ENCODE measurements at regions not wholly inside any gene's neighbourhood (a gene's known extent, or its start where the extent isn't known, plus 50 kb on each side); places are given as distances from the start of the nearest gene placed in this dataset.
"Not testable (repeated sequence)": the region's sequence is repeated elsewhere in the genome, so short reads cannot be mapped to it uniquely, and the experiment has no call there.

DNA sequence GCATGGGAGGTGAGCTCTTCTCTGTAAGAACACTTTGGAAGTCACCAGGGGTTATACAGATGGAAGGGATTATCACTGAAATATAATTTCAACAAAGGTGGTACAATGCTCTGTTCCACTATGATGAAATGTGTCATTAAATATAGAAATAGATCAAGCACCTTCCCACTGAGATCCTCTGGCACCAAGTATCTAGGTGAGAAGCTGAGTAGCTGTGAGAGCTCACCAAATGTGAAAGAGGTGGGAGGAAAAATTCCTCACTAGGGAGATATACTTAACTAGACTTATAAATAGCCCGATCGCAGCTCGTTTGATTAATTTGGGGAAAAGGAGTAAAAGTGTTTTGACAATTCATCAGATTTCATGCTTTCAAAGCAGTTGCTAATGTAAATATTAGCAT, 247.6 kb downstream of the SMAD2 start:
- no peak overlapping the region for H3K27ac ChIP-seq (ENCODE audit: low read depth, low read length)
- no peaks in the 10 kb centered on the region for H3K9me3 ChIP-seq (ENCODE audit: control insufficient read depth in 1 of 2, low read length in 2 of 2)
- no peaks in the 10 kb centered on the region for H3K27me3 ChIP-seq (ENCODE audit: control insufficient read depth in 1 of 2, insufficient read depth in 2 of 2, low read length in 2 of 2)
- H3K4me1 ChIP-seq (ENCODE audit: control insufficient read depth in 1 of 2, insufficient read depth in 2 of 2, low read length in 2 of 2): no peaks in the 10 kb centered on the region
- H3K9ac ChIP-seq (ENCODE audit: low read depth in 1 of 2, low read length in 2 of 2): no peak overlapping the region
- H3K4me3 ChIP-seq (ENCODE audit: low read depth in 1 of 2, low read length in 2 of 2): no peak overlapping the region
- no peaks in the 10 kb centered on the region for H3K36me3 ChIP-seq (ENCODE audit: control insufficient read depth in 1 of 2, insufficient read depth in 2 of 2, low read length in 2 of 2)

DNA sequence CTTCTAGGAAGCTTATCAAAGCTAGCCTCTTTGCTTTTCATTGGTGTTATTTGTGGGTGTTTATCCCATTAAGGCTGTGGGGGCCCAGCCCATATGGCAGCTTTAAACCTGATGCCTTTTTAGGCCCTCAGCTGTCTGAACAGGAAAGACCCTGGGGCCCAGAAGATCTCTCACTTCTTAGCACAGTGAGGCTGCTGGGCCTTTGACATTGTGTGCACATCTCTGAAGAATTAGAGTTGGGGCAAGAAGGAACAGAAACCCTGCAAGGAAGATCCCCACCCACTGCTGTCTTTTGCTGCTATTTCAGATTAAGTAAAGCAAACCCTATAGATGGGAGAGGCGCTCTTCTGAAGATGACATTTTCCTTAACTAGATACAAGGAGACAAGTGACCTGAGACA, 250.0 kb downstream of the SMAD2 start:
- Histone ChIP-seq H3K4me1 (ENCODE audit: control insufficient read depth in 1 of 2, insufficient read depth in 2 of 2, low read length in 2 of 2) (no peaks in the 10 kb centered on the region), H3K4me3 (ENCODE audit: low read depth in 1 of 2, low read length in 2 of 2) (no peak overlapping the region), H3K27me3 (ENCODE audit: control insufficient read depth in 1 of 2, insufficient read depth in 2 of 2, low read length in 2 of 2) (no peaks in the 10 kb centered on the region), H3K36me3 (ENCODE audit: control insufficient read depth in 1 of 2, insufficient read depth in 2 of 2, low read length in 2 of 2) (no peaks in the 10 kb centered on the region), H3K27ac (ENCODE audit: low read depth, low read length) (no peak overlapping the region), H3K9me3 (ENCODE audit: control insufficient read depth in 1 of 2, low read length in 2 of 2) (no peaks in the 10 kb centered on the region), H3K9ac (ENCODE audit: low read depth in 1 of 2, low read length in 2 of 2) (no peak overlapping the region)

DNA sequence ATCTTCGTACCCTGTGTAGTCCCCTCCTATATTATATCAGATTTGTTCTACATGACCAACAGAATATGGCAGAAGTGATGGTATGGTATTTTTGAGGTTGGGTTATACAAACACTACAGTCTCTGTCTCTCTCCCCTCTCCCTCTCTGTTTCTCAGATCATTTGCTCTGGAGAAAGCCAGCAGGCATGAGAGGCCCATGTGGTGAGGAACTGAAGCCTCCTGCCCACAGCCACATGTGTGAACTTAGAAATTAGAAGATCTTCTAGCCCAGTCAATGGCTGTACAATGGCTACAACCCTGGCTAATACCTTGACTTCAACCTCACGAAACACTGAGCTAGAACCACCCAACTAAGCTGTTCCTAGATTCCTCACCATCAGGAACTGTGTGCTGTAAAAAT, 250.6 kb downstream of the SMAD2 start:
- no peak overlapping the region for H3K9ac ChIP-seq (ENCODE audit: low read depth in 1 of 2, low read length in 2 of 2)
- H3K4me3 ChIP-seq (ENCODE audit: low read depth in 1 of 2, low read length in 2 of 2): no peak overlapping the region
- H3K27me3 ChIP-seq (ENCODE audit: control insufficient read depth in 1 of 2, insufficient read depth in 2 of 2, low read length in 2 of 2): no peaks in the 10 kb centered on the region
- no peak overlapping the region for H3K27ac ChIP-seq (ENCODE audit: low read depth, low read length)
- no peaks in the 10 kb centered on the region for H3K9me3 ChIP-seq (ENCODE audit: control insufficient read depth in 1 of 2, low read length in 2 of 2)
- no peaks in the 10 kb centered on the region for H3K36me3 ChIP-seq (ENCODE audit: control insufficient read depth in 1 of 2, insufficient read depth in 2 of 2, low read length in 2 of 2)
- H3K4me1 ChIP-seq (ENCODE audit: control insufficient read depth in 1 of 2, insufficient read depth in 2 of 2, low read length in 2 of 2): no peaks in the 10 kb centered on the region

DNA sequence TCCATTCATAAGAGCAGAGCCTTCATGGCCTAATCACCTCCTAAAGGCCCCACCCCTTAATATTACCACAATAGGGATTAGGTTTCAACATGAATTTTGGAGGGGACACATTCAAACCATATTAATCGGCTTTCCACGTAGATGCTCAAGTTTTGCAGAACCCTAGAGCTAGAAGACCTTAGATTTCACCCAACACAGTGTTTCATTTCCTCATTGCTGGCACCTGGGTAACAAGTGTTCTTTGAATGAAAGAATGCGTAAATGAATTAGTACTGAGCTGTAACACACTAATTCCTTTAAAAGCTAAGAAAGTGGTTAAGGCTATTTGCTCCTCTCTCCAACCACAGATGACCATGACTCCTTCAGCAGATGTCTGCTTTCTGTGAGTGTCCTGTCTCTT, 252.5 kb downstream of the SMAD2 start:
- Histone ChIP-seq H3K27me3 (ENCODE audit: control insufficient read depth in 1 of 2, insufficient read depth in 2 of 2, low read length in 2 of 2) (no peaks in the 10 kb centered on the region), H3K9ac (ENCODE audit: low read depth in 1 of 2, low read length in 2 of 2) (no peak overlapping the region), H3K9me3 (ENCODE audit: control insufficient read depth in 1 of 2, low read length in 2 of 2) (no peaks in the 10 kb centered on the region), H3K27ac (ENCODE audit: low read depth, low read length) (no peak overlapping the region), H3K36me3 (ENCODE audit: control insufficient read depth in 1 of 2, insufficient read depth in 2 of 2, low read length in 2 of 2) (no peaks in the 10 kb centered on the region), H3K4me3 (ENCODE audit: low read depth in 1 of 2, low read length in 2 of 2) (no peak overlapping the region), H3K4me1 (ENCODE audit: control insufficient read depth in 1 of 2, insufficient read depth in 2 of 2, low read length in 2 of 2) (no peaks in the 10 kb centered on the region)

DNA sequence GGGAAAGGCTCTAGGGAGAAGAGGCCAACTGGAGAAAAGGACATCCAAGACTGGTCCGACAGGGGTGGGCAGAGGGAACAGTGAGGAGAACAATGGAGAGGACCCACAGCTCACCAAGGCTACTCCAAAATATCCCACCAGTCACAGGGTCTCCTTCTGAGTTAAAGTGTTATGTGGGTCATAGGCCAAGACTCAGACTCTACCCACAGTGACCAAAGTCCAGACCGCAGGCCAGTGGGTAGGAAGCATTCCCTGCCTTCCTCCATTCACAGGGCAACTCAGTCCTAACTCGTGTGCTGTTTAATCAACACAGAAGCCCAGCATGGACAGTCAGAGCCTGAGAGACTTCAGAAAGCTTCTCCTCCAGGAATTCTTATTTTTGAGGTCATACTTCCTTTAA, 260.6 kb downstream of the SMAD2 start:
- Histone ChIP-seq H3K9ac (ENCODE audit: low read depth in 1 of 2, low read length in 2 of 2) (no peak overlapping the region), H3K4me3 (ENCODE audit: low read depth in 1 of 2, low read length in 2 of 2) (no peak overlapping the region), H3K9me3 (ENCODE audit: control insufficient read depth in 1 of 2, low read length in 2 of 2) (no peaks in the 10 kb centered on the region), H3K4me1 (ENCODE audit: control insufficient read depth in 1 of 2, insufficient read depth in 2 of 2, low read length in 2 of 2) (no peaks in the 10 kb centered on the region), H3K27ac (ENCODE audit: low read depth, low read length) (no peak overlapping the region), H3K27me3 (ENCODE audit: control insufficient read depth in 1 of 2, insufficient read depth in 2 of 2, low read length in 2 of 2) (no peaks in the 10 kb centered on the region), H3K36me3 (ENCODE audit: control insufficient read depth in 1 of 2, insufficient read depth in 2 of 2, low read length in 2 of 2) (no peaks in the 10 kb centered on the region)

DNA sequence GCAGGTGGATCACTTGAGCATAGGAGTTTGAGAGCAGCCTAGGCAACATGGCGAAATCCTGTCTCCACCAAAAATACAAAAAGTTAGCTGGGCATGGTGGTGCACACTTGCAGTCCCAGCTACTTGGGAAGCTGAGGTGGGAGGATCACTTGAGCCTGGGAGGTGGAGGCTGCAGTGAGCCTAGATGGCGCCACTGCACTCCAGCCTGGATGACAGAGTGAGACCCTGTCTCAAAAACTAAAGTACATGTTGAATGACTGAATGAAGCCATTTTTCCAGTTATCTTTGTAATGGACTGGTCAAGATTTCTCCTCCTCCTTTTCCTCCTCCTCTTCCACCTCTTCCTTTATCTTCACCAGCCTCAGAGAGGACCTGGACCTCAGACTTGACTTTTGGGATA, 272.0 kb downstream of the SMAD2 start:
- H3K27ac ChIP-seq (ENCODE audit: low read depth, low read length): no peak overlapping the region
- H3K9me3 ChIP-seq (ENCODE audit: control insufficient read depth in 1 of 2, low read length in 2 of 2): no peaks in the 10 kb centered on the region

DNA sequence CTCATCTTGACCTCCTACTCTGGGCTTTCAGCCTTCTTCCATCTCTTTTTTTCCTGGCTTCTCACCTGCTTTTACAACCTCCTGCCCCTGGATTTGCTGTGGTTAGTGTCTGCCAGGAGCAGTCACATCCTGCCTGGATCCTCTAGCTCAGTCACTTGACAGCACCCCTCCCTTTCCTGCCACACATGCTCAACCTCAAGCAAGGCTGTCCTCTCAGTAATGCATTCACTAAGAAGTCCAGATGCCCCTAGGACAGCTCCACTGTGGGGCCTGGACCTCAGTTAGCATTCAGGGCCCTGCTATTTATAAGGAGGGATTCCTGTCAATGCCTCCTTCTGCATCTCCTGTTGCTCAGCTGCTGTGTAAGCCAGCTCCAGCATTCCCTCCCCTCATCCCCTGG, 275.5 kb downstream of the SMAD2 start:
- Histone ChIP-seq H3K27ac (ENCODE audit: low read depth, low read length) (no peak overlapping the region), H3K9ac (ENCODE audit: low read depth in 1 of 2, low read length in 2 of 2) (no peak overlapping the region), H3K4me3 (ENCODE audit: low read depth in 1 of 2, low read length in 2 of 2) (no peak overlapping the region), H3K27me3 (ENCODE audit: control insufficient read depth in 1 of 2, insufficient read depth in 2 of 2, low read length in 2 of 2) (no peaks in the 10 kb centered on the region), H3K36me3 (ENCODE audit: control insufficient read depth in 1 of 2, insufficient read depth in 2 of 2, low read length in 2 of 2) (no peaks in the 10 kb centered on the region), H3K9me3 (ENCODE audit: control insufficient read depth in 1 of 2, low read length in 2 of 2) (no peaks in the 10 kb centered on the region), H3K4me1 (ENCODE audit: control insufficient read depth in 1 of 2, insufficient read depth in 2 of 2, low read length in 2 of 2) (no peaks in the 10 kb centered on the region)

More for the DNA sequence above, 272.0 kb downstream of the SMAD2 start:
- no peak overlapping the region for H3K4me3 ChIP-seq (ENCODE audit: low read depth in 1 of 2, low read length in 2 of 2)
- no peak overlapping the region for H3K9ac ChIP-seq (ENCODE audit: low read depth in 1 of 2, low read length in 2 of 2)
- no peaks in the 10 kb centered on the region for H3K36me3 ChIP-seq (ENCODE audit: control insufficient read depth in 1 of 2, insufficient read depth in 2 of 2, low read length in 2 of 2)
- H3K4me1 ChIP-seq (ENCODE audit: control insufficient read depth in 1 of 2, insufficient read depth in 2 of 2, low read length in 2 of 2): no peaks in the 10 kb centered on the region
- H3K27me3 ChIP-seq (ENCODE audit: control insufficient read depth in 1 of 2, insufficient read depth in 2 of 2, low read length in 2 of 2): no peaks in the 10 kb centered on the region

DNA sequence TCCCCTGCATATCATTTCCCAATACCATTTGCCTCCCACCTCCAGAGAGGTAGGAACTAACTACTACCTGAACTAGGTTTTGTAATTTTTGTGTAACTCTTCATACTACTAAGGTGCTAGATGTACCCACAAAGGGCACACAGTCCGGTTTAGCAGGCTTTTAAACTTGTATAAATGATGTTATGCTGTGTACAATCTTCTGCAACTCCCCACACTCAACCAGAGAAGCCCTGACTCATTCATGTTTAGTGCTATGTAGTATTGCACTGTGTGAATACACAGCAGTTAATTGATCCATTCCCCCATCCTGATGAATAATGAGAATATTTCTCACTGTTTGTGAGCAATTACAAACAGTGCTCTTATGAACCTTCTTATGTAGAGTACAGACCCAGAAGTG, 285.6 kb downstream of the SMAD2 start:
- Histone ChIP-seq H3K4me1 (ENCODE audit: control insufficient read depth in 1 of 2, insufficient read depth in 2 of 2, low read length in 2 of 2) (no peaks in the 10 kb centered on the region), H3K27ac (ENCODE audit: low read depth, low read length) (no peak overlapping the region), H3K9ac (ENCODE audit: low read depth in 1 of 2, low read length in 2 of 2) (no peak overlapping the region), H3K36me3 (ENCODE audit: control insufficient read depth in 1 of 2, insufficient read depth in 2 of 2, low read length in 2 of 2) (no peaks in the 10 kb centered on the region), H3K9me3 (ENCODE audit: control insufficient read depth in 1 of 2, low read length in 2 of 2) (no peaks in the 10 kb centered on the region), H3K4me3 (ENCODE audit: low read depth in 1 of 2, low read length in 2 of 2) (no peak overlapping the region), H3K27me3 (ENCODE audit: control insufficient read depth in 1 of 2, insufficient read depth in 2 of 2, low read length in 2 of 2) (no peaks in the 10 kb centered on the region)

DNA sequence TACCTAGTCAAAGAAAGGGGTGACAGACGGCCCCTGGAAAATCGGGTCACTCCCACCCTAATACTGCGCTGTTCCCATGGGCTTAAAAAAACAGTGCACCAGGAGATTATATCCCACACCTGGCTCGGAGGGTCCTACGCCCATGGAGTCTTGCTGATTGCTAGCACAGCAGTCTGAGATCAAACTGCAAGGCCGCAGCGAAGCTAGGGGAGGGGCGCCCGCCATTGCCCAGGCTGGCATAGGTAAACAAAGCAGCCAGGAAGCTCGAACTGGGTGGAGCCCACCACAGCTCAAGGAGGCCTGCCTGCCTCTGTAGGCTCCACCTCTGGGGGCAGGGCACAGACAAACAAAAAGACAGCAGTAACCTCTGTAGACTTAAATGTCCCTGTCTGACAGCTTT, 292.9 kb downstream of the SMAD2 start:
- not testable (repeated sequence) for H3K27me3 ChIP-seq (ENCODE audit: control insufficient read depth in 1 of 2, insufficient read depth in 2 of 2, low read length in 2 of 2); H3K4me3 ChIP-seq (ENCODE audit: low read depth in 1 of 2, low read length in 2 of 2); H3K9me3 ChIP-seq (ENCODE audit: control insufficient read depth in 1 of 2, low read length in 2 of 2); H3K9ac ChIP-seq (ENCODE audit: low read depth in 1 of 2, low read length in 2 of 2); H3K36me3 ChIP-seq (ENCODE audit: control insufficient read depth in 1 of 2, insufficient read depth in 2 of 2, low read length in 2 of 2); H3K4me1 ChIP-seq (ENCODE audit: control insufficient read depth in 1 of 2, insufficient read depth in 2 of 2, low read length in 2 of 2); H3K27ac ChIP-seq (ENCODE audit: low read depth, low read length)

DNA sequence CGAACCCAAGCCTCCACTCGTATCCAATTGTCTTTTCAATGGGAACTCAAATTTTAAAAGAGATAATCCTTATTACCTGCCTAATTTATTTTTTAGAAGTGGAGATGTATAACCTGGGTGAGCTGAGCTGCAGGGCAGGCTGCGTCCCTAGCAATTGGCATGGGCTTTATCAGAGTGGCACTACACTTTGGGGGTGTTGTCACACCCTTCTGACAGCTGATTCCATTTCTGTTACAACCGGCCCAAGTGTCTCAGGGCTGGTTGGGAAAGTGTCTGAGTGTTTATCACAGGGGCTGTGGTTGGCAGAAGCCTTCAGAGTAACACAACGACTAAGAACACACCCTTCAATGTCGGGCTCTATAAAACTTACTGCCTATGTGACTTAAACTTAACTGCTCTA, 295.0 kb downstream of the SMAD2 start:
- Histone ChIP-seq H3K36me3 (ENCODE audit: control insufficient read depth in 1 of 2, insufficient read depth in 2 of 2, low read length in 2 of 2) (no peaks in the 10 kb centered on the region), H3K27me3 (ENCODE audit: control insufficient read depth in 1 of 2, insufficient read depth in 2 of 2, low read length in 2 of 2) (no peaks in the 10 kb centered on the region), H3K9ac (ENCODE audit: low read depth in 1 of 2, low read length in 2 of 2) (no peak overlapping the region)

DNA sequence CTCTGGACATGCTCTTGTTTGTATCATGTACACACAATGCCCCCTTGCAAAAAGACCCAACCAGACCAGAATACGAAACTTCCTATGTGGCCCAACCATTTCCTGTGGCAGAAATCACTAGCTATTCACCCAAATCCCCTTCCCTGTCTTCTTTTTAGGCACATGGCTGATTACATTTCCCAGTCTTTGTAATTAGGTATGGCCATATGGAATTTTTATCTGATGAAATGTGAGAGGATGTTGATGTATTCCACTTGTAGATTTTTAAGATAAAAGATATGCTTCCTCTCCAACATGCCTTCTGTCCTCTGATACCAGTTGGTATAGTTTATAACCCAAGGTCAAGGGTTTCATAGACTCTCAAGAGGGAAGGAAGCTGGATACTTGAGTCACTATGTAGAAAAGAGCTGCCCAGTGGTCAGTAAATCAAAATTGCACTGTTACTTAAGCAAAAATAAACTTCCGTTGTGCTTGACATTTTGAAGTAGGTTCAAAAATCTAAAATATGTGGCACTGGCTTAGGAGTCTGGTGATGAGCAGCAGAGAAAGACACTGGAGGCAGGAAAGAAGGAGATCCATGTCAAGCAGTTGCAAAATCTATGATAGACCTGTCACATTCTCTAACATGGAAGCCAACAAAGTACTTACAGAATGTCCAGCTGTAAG, 297.4 kb downstream of the SMAD2 start:
- H3K27ac ChIP-seq (ENCODE audit: low read depth, low read length): no peak overlapping the region
- no peaks in the 10 kb centered on the region for H3K27me3 ChIP-seq (ENCODE audit: control insufficient read depth in 1 of 2, insufficient read depth in 2 of 2, low read length in 2 of 2)
- H3K9me3 ChIP-seq (ENCODE audit: control insufficient read depth in 1 of 2, low read length in 2 of 2): no peaks in the 10 kb centered on the region
- no peaks in the 10 kb centered on the region for H3K36me3 ChIP-seq (ENCODE audit: control insufficient read depth in 1 of 2, insufficient read depth in 2 of 2, low read length in 2 of 2)
- no peak overlapping the region for H3K4me3 ChIP-seq (ENCODE audit: low read depth in 1 of 2, low read length in 2 of 2)
- H3K4me1 ChIP-seq (ENCODE audit: control insufficient read depth in 1 of 2, insufficient read depth in 2 of 2, low read length in 2 of 2): no peaks in the 10 kb centered on the region
- H3K9ac ChIP-seq (ENCODE audit: low read depth in 1 of 2, low read length in 2 of 2): no peak overlapping the region

More for the DNA sequence above, 295.0 kb downstream of the SMAD2 start:
- H3K27ac ChIP-seq (ENCODE audit: low read depth, low read length): no peak overlapping the region
- H3K4me3 ChIP-seq (ENCODE audit: low read depth in 1 of 2, low read length in 2 of 2): no peak overlapping the region
- no peaks in the 10 kb centered on the region for H3K9me3 ChIP-seq (ENCODE audit: control insufficient read depth in 1 of 2, low read length in 2 of 2)
- no peaks in the 10 kb centered on the region for H3K4me1 ChIP-seq (ENCODE audit: control insufficient read depth in 1 of 2, insufficient read depth in 2 of 2, low read length in 2 of 2)

Measured in duodenal mucosa (tissue), 2 donors.